Urinary bladder (tissue), 3 donors: ENCODE measurements at regions not wholly inside any gene's neighbourhood (a gene's known extent, or its start where the extent isn't known, plus 50 kb on each side); places are given as distances from the start of the nearest gene placed in this dataset.

Source experiments
- DNase-seq: peaks from one replicate; pipeline ENCODE4 v3.0.0-alpha.2; 2015; ENCODE audit errors: extremely low spot score
- H3K27ac ChIP-seq: one replicate; pipeline ENCODE4 v1.5.1; 2013; ENCODE audit warnings: low read depth, mild to moderate bottlenecking, moderate library complexity
- H3K36me3 ChIP-seq: one replicate; pipeline ENCODE4 v1.6.1; 2013; ENCODE audit warnings: mild to moderate bottlenecking, moderate library complexity; ENCODE audit not compliant: insufficient read depth
- H3K4me1 ChIP-seq: one replicate; pipeline ENCODE4 v1.6.1; 2013; ENCODE audit warnings: mild to moderate bottlenecking, moderate library complexity; ENCODE audit not compliant: insufficient read depth
- H3K4me3 ChIP-seq: one replicate; pipeline ENCODE4 v1.5.1; 2013; ENCODE audit warnings: low read depth, low read length
- WGBS: extraction: QIAGEN DNeasy Blood & Tissue Kit; methylation state at CpG from one replicate; pipeline ENCODE4 v1.1.7; 2013; 5-methylcytosine and 5-hydroxymethylcytosine counted together
- donor health status: healthy with polysubstance abuse.
- donor health status: healthy.

DNA sequence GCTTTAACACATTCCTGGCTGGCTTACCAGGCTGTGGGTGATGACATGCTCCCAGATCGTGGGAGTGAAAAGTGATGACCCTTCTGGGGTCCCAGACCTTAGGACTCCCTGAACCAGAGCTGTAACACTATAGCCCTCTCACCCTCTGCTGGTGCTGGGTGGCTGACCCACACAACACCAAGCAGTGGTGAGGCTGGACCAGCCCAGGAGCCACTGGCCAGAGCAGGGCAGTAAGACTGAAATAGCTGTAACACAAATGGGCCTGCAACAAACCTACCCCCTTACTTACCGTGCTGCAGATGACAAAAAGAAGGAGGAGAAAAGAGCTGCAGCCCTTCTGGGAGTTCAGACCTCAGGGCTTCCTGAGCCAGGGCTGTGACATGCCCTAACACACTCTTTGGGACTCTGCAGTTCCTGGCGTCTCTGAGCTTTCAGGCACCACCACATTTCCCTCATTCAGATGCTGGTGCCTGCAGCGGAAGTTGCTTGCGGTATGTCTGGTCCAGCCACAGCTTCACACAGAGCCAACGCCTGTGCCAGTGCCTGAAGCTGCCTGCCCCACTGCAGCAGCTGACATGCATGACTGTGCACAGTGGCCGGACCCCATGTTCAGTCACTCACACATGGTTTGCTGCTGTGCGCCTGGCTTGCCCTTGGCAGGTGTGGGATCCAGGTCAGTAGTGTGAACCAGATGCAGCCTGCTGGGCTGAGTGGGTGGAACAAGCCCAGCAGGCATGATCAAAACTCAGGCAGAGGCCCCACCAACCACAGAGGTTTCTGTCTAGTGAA lies 1247.4 kb downstream of the EFNA5 start:
- 94% methylated on average over 8 of the region's 8 CpGs for WGBS
- DNase-seq: no peak
- Histone ChIP-seq H3K27ac (no peak overlapping the region), H3K4me1 (no peaks in the 10 kb centered on the region), H3K36me3 (no peaks in the 10 kb centered on the region), H3K4me3 (no peak overlapping the region)

DNA sequence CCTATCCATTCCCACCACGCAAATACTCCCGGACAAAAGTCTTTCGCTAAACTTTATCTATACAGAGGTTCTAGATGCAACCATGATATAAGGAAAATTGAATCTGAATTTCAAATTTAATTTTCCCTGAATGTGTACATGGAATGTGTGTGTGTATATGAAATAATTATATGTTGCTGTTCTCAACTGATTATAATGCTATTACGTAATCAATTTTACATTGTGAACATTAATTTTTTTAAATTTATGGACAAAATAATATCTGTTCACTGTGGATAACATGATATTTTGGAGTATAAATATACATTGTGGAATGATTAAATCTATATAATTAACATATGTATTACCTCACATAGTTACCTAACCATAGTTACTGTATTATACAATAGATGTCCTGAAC lies 1250.6 kb downstream of the EFNA5 start:
- Histone ChIP-seq H3K36me3 (no peaks in the 10 kb centered on the region), H3K4me1 (no peaks in the 10 kb centered on the region), H3K4me3 (no peak overlapping the region), H3K27ac (no peak overlapping the region)
- 91% methylated on average over 4 of the region's 4 CpGs for WGBS
- DNase-seq: no peak

DNA sequence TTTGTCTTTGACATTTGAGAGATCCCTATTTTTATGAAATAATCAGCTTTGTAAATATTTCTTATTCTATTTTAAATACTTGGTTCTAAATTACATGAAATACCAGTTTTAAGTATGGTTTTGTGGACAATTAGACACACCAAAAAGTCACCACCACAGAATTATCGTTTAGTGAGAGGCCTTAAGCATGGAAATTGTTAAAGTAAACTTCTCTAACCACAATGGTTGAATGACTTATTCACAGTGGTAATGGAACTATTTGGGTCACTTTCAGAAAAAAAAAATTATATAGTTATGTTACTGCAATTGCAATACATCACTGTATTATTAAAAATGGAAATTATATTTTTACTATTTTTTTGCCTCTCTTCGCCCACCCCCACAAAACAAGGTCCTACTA lies 1252.5 kb downstream of the EFNA5 start:
- no peak overlapping the region for H3K4me3 ChIP-seq
- no peak for DNase-seq
- H3K27ac ChIP-seq: no peak overlapping the region
- no peaks in the 10 kb centered on the region for H3K36me3 ChIP-seq
- no peaks in the 10 kb centered on the region for H3K4me1 ChIP-seq
- WGBS: 84% methylated on average over 2 of the region's 2 CpGs

DNA sequence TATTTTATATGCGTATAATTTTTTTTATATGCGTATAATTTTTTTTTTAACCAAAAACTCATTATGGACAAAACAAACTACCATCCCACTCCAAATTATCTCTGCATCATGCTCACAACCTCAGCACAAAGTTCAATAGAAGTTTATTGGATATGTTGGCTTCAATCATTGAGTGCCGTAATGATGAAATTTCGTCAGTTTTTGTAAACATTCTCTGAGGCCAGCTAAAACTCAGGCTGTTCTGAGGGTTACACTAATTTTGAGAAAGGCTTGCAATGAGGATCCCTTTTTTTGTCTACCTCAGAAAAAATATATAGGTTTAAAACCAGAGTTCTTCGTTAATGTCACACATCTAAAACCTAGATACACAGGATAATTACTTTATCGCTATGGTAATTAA lies 1253.2 kb downstream of the EFNA5 start:
- WGBS: 89% methylated on average over 6 of the region's 6 CpGs
- Histone ChIP-seq H3K36me3 (no peaks in the 10 kb centered on the region), H3K4me1 (no peaks in the 10 kb centered on the region), H3K4me3 (no peak overlapping the region), H3K27ac (no peak overlapping the region)
- DNase-seq: no peak

DNA sequence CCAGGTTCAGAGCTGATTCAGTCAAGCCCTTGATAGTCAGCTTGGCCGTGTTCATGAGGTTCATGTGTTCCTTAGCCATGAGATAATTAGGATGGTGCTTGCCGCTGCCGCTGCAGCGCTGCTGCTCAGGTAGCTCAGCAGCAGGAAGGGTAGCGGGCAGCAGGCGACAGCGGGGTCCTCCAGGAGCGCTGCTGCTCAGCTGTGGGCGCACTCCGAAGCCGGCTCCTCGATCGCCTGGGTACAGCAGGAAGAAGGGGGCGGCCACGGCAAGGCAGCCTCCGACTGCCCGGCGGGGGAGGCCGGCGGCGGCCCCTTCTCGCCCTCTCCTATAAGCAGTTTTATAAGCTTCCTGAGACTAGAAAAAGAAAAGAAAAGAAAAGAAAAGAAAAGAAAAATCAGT lies 1253.6 kb downstream of the EFNA5 start:
- no peaks in the 10 kb centered on the region for H3K36me3 ChIP-seq
- WGBS: 90% methylated on average over 22 of the region's 22 CpGs
- H3K27ac ChIP-seq: no peak overlapping the region
- DNase-seq: no peak
- no peak overlapping the region for H3K4me3 ChIP-seq
- no peaks in the 10 kb centered on the region for H3K4me1 ChIP-seq

DNA sequence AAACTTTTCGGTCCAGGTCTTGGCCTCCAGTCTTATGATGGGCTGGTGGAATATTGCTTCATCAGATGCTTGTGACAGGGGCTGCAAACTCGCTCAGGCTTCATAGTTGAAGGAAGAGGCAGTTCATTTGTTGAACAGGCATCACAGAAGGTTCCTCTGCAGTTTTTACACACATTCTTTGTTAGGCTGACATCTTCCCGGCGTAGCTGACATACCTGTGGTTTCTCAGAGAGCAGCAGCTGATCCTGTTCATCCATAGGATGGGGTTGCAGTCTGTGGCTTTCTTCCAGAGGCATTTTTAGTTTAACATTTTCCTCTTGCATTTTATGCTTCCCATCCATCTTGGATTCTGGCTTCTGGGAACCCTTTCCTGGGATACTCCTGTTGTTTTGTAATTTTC lies 1255.2 kb downstream of the EFNA5 start:
- no peak overlapping the region for H3K27ac ChIP-seq
- H3K36me3 ChIP-seq: no peaks in the 10 kb centered on the region
- no peaks in the 10 kb centered on the region for H3K4me1 ChIP-seq
- no peak overlapping the region for H3K4me3 ChIP-seq
- no peak for DNase-seq
- WGBS: 62% methylated on average over 4 of the region's 4 CpGs

DNA sequence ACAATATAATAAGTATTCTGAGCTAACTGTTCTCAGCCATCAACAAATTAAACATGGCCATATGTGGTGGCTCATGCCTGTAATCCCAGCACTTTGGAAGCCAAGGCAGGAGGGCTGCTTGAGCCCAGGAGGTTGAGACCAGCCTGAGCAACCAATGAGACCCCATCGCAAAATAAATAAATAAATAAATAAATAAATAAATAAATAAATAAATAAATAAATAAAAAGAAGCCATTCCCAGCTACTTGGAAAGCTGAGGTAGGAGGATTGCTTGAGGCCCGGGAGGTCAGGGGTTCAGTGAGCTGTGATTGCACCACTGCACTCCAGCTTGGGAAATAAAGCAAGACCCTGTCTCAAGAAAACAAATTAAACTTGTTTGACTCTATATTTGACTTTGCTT lies 1256.4 kb downstream of the EFNA5 start:
- no peaks in the 10 kb centered on the region for H3K4me1 ChIP-seq
- no peak overlapping the region for H3K4me3 ChIP-seq
- no peak overlapping the region for H3K27ac ChIP-seq
- H3K36me3 ChIP-seq: no peaks in the 10 kb centered on the region
- WGBS: over 99% methylated on average over 2 of the region's 2 CpGs
- DNase-seq: no peak

DNA sequence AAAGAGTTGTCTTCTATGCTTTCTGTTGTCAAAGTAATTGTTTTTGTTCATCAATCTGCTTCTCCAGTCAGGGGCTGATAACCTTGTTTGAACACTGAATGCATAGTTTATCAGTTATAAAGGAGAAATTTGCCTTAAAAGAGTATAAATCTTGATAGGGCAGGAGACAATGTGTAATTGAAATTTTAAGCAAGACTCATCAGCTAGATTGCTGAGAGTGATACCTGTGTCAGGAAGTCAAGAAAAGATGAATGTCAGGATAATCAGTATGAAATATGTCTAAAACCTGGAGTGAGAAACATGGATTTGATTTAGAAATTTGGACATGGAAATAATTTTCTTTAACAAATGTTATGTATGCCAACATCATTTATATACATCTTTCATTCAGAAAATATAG lies 1258.1 kb downstream of the EFNA5 start:
- Histone ChIP-seq H3K36me3 (no peaks in the 10 kb centered on the region), H3K4me3 (no peak overlapping the region), H3K4me1 (no peaks in the 10 kb centered on the region), H3K27ac (no peak overlapping the region)
- DNase-seq: no peak

DNA sequence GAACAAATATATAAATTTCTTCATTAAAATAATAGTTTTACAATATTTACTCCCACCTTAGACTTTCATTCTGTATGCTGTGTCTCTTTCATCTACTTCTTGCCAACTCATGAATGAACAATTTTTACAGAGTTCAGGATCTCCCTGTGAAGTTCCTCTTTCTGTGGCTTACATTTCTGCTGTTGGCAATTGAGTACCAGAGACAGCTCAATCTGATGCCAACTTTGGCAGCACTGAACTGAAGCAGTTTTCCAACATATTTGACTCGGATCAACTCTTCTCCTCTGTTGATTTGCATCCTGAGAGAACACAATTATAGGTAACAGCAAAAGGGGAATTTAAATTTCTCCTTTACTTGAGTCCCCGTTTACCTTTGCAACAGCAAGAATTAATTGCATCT lies 1262.2 kb downstream of the EFNA5 start:
- 76% methylated on average over 2 of the region's 2 CpGs for WGBS
- Histone ChIP-seq H3K27ac (no peak overlapping the region), H3K4me3 (no peak overlapping the region), H3K36me3 (no peaks in the 10 kb centered on the region), H3K4me1 (no peaks in the 10 kb centered on the region)
- no peak for DNase-seq

DNA sequence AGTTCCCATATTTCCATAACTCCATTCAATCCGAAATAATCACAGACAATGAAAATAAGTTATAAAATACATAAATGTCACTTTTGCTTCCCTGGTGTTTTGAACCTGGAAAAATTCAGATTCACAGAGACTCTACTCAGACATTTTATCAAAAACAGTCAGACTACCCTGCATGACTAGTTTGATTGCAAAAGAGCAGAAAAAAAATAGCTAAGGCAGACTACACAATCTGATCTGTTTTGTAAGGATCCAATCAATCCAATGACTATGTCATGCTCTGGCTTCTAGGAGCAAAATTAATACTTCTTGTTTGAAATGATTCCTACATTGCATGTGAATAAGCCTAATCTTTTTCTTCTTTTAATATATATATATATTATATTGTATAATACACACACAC lies 1262.6 kb downstream of the EFNA5 start:
- DNase-seq: no peak
- H3K27ac ChIP-seq: no peak overlapping the region
- 78% methylated on average over 1 of the region's 1 CpG for WGBS
- no peak overlapping the region for H3K4me3 ChIP-seq
- no peaks in the 10 kb centered on the region for H3K36me3 ChIP-seq
- no peaks in the 10 kb centered on the region for H3K4me1 ChIP-seq

DNA sequence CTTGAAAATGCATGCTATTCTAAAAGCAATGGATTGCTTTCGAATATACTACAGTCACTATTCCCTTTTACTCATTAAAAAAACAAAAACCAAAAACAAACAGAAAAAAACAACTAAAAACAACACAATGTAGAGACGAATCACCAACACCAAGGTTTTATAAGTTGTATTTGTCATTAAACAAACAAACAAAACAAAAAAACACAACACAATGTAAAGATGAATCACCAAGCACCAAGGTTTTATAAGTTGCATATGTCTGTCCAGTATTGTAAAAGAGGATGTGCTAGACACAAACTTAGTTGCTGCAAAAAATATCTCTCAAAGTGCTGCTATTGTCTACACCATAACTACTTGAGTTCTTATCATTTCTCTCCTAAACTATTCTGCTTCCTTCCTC lies 1269.2 kb downstream of the EFNA5 start:
- 77% methylated on average over 2 of the region's 2 CpGs for WGBS
- no peak for DNase-seq
- H3K27ac ChIP-seq: no peak overlapping the region
- H3K36me3 ChIP-seq: no peaks in the 10 kb centered on the region
- H3K4me3 ChIP-seq: no peak overlapping the region
- no peaks in the 10 kb centered on the region for H3K4me1 ChIP-seq

DNA sequence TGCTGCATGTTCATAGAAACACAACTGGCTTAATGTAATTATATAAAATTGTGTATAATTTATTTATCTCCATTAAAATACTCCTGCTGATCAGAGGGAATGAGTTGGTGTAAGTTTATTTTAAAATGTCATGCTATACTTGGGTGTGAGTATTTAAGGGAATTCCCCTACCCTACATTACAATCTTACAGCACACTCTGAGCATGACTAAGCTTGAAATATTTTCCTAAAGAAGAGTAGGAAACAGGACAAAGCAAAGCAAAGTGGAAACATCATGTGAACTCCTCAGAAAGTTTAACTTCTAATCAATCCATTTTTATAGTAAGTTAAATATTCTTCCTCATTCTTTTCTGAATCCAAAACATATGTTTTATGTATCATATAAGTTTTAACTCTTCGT lies 1271.3 kb downstream of the EFNA5 start:
- DNase-seq: no peak
- H3K4me3 ChIP-seq: no peak overlapping the region
- 47% methylated on average over 1 of the region's 1 CpG for WGBS
- no peak overlapping the region for H3K27ac ChIP-seq
- H3K36me3 ChIP-seq: no peaks in the 10 kb centered on the region
- H3K4me1 ChIP-seq: no peaks in the 10 kb centered on the region

DNA sequence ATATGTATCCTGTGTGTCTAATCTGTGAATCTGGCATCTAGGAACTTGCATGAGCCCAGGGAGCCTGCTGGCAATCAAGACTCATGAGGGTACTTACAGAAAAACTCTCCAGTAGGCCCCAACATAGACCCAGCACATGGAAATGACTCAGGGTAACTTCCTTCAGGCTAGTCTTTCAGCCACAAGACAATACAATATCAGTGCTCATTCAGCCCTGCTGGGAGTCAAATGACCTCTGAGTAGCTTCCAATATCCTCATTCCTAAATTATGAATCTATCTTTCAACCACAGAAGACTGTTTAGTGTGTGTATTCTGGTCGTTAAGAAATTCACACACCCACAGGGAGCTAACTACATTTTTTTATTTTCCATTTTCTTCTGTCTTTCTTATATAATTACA lies 1273.0 kb downstream of the EFNA5 start:
- WGBS: 33% methylated on average over 1 of the region's 1 CpG
- H3K4me3 ChIP-seq: no peak overlapping the region
- H3K27ac ChIP-seq: no peak overlapping the region
- no peaks in the 10 kb centered on the region for H3K36me3 ChIP-seq
- no peak for DNase-seq
- H3K4me1 ChIP-seq: no peaks in the 10 kb centered on the region

DNA sequence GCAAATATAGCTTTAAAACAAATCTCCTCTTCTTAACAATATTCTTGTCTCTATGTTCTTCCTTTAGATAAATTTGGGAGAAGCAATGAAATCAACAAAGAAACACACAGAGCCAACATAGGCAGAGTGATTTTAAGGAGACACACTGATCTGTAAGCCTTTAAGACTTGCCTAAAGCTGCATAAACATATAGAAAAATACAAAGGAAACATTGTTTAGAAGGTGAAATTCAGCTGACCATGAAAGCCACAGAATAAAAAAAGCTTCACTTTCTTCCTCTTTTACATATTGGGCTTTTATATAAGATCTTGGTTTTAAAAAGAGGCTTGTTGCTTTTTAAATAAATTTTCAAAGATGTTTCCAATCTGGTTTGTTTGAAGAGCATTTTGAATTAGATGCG lies 1277.5 kb downstream of the EFNA5 start:
- Histone ChIP-seq H3K4me3 (no peak overlapping the region), H3K27ac (no peak overlapping the region), H3K36me3 (no peaks in the 10 kb centered on the region), H3K4me1 (no peaks in the 10 kb centered on the region)
- DNase-seq: no peak
- 99% methylated on average over 1 of the region's 1 CpG for WGBS

DNA sequence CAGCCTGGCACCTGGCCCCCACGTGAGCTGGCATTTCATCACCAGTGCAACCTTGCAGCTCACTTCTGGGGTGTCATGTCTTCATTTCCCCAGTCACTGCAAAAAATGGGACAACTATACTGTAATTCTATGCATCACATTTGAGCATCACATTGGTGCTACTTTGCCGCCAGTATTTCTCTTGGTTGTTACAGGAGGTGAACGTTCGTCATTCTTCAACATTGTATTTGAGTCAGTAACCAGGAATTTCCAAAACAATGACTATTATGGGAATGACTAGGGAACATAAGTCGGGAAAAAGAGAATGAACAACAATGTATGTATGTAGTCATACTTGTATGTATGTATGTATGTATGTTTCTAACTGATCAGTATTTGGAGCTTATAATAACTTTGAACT lies 1278.0 kb downstream of the EFNA5 start:
- DNase-seq: no peak
- H3K27ac ChIP-seq: no peak overlapping the region
- H3K4me1 ChIP-seq: no peaks in the 10 kb centered on the region
- H3K36me3 ChIP-seq: no peaks in the 10 kb centered on the region
- WGBS: 92% methylated on average over 5 of the region's 5 CpGs
- no peak overlapping the region for H3K4me3 ChIP-seq
